ENCODE measurements at regions not wholly inside any gene's neighbourhood (a gene's known extent, or its start where the extent isn't known, plus 50 kb on each side); places are given as distances from the start of the nearest gene placed in this dataset.
A peak's percentile ranks its signal among the peaks of the same experiment; 100 is the strongest.
"Not testable (repeated sequence)": the region's sequence is repeated elsewhere in the genome, so short reads cannot be mapped to it uniquely, and the experiment has no call there.

GRCh38 chrX:131595120-131595519 lies 51.2 kb downstream of the OR13H1 start:
- no peak for DNase-seq

- no peak for DNase-seq
These were observed 64.0 kb downstream of the OR13H1 start for GRCh38 chrX:131607792-131608369.

- no peak for DNase-seq
These were observed 65.6 kb downstream of the OR13H1 start for GRCh38 chrX:131609480-131609879.

- no peak for DNase-seq
These were observed 69.4 kb downstream of the OR13H1 start for GRCh38 chrX:131613260-131613659.

- DNase-seq = no peak
These were observed 70.4 kb downstream of the OR13H1 start for GRCh38 chrX:131614241-131614640.

GRCh38 chrX:131617182-131617581 lies 73.3 kb downstream of the OR13H1 start:
- DNase-seq = no peak

- no peak for DNase-seq
These were observed 77.8 kb downstream of the OR13H1 start for GRCh38 chrX:131621650-131622049.

- no peak for DNase-seq
These were observed 82.9 kb downstream of the OR13H1 start for GRCh38 chrX:131626681-131627296.

GRCh38 chrX:131630534-131630933 lies 86.7 kb downstream of the OR13H1 start:
- no peak for DNase-seq

- peak; percentile 5 for DNase-seq
These were observed 89.5 kb downstream of the OR13H1 start for GRCh38 chrX:131633285-131633917.

- no peak for DNase-seq
These were observed 91.0 kb downstream of the OR13H1 start for GRCh38 chrX:131634900-131635299.

GRCh38 chrX:131646106-131646505 lies 102.2 kb downstream of the OR13H1 start:
- DNase-seq = no peak

- DNase-seq = no peak
These were observed 105.9 kb downstream of the OR13H1 start for GRCh38 chrX:131649741-131650140.

- DNase-seq = no peak
These were observed 107.0 kb downstream of the OR13H1 start for GRCh38 chrX:131650637-131651410.

- not testable (repeated sequence) for DNase-seq
These were observed 119.9 kb downstream of the OR13H1 start for GRCh38 chrX:131663726-131664125.

GRCh38 chrX:131671735-131672134 lies 127.9 kb downstream of the OR13H1 start:
- DNase-seq = no peak

- no peak for DNase-seq
These were observed 131.8 kb downstream of the OR13H1 start for GRCh38 chrX:131675596-131676194.

- DNase-seq = peak; percentile 5
These were observed 134.1 kb downstream of the OR13H1 start for GRCh38 chrX:131677655-131678628.

- not testable (repeated sequence) for DNase-seq
These were observed 138.9 kb downstream of the OR13H1 start for GRCh38 chrX:131682735-131683134.

GRCh38 chrX:131693359-131693758 lies 149.5 kb downstream of the OR13H1 start:
- no peak for DNase-seq

- DNase-seq = not testable (repeated sequence)
These were observed 153.1 kb downstream of the OR13H1 start for GRCh38 chrX:131696989-131697388.

- no peak for DNase-seq
These were observed 159.8 kb downstream of the OR13H1 start for GRCh38 chrX:131703646-131704045.
